ENCODE measurements at regions not wholly inside any gene's neighbourhood (a gene's known extent, or its start where the extent isn't known, plus 50 kb on each side); places are given as distances from the start of the nearest gene placed in this dataset.

DNA sequence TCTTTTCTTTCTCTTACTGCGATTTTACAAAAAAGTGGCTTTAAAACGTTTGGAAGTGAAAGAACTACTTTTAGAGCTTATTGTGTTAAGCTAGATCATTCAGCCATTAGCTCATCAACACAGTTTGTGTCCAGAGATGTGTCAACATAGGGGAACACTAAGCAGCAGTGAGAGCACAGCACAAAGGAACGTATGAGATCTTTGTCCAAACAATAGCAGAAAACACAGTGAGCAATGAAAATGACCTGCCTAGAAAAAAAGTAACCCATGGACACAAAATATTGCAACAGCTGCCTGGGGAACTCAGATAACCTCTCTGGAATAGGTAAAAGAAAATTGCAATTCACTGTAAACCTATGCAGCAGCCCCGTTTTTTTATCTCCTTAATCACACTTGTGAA lies 372.5 kb downstream of the ARHGEF28 start:
- TF ChIP-seq YY1 (IDR thresholded peaks at IDR 0.05; ENCODE audit: low read depth) (no peak), NFIC (IDR thresholded peaks at IDR 0.05) (no peak)
- TF ChIP-seq, protein P1, sequence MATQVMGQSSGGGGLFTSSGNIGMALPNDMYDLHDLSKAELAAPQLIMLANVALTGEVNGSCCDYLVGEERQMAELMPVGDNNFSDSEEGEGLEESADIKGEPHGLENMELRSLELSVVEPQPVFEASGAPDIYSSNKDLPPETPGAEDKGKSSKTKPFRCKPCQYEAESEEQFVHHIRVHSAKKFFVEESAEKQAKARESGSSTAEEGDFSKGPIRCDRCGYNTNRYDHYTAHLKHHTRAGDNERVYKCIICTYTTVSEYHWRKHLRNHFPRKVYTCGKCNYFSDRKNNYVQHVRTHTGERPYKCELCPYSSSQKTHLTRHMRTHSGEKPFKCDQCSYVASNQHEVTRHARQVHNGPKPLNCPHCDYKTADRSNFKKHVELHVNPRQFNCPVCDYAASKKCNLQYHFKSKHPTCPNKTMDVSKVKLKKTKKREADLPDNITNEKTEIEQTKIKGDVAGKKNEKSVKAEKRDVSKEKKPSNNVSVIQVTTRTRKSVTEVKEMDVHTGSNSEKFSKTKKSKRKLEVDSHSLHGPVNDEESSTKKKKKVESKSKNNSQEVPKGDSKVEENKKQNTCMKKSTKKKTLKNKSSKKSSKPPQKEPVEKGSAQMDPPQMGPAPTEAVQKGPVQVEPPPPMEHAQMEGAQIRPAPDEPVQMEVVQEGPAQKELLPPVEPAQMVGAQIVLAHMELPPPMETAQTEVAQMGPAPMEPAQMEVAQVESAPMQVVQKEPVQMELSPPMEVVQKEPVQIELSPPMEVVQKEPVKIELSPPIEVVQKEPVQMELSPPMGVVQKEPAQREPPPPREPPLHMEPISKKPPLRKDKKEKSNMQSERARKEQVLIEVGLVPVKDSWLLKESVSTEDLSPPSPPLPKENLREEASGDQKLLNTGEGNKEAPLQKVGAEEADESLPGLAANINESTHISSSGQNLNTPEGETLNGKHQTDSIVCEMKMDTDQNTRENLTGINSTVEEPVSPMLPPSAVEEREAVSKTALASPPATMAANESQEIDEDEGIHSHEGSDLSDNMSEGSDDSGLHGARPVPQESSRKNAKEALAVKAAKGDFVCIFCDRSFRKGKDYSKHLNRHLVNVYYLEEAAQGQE (IDR thresholded peaks at IDR 0.05; ENCODE audit: low read depth), result no peak

DNA sequence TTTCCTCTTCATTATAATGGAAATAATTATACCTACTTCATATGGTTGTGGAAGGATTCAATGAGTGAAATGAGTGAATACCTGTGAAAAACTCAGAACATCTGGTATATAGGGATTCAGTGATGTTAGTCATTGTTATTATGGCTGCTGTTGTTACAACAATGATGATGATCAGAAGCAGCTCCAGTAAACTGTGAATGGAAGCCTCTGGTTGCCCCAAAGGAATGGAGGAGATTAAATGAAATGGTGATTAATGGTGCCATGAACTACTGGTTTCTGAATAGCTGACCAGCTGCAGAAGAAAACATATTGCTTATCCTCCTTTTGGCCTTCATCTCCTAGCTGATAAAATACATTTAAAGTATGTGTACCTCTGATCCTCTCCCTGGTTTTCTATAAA lies 372.0 kb downstream of the ARHGEF28 start:
- TF ChIP-seq YY1 (IDR thresholded peaks at IDR 0.05; ENCODE audit: low read depth) (no peak), CREB1 (IDR thresholded peaks at IDR 0.05; ENCODE audit: low read depth) (no peak), TEAD4 (IDR thresholded peaks at IDR 0.05) (no peak), CEBPB (IDR thresholded peaks at IDR 0.05) (no peak), TCF12 (IDR thresholded peaks at IDR 0.05; ENCODE audit: low read depth) (no peak), EGR1 (IDR thresholded peaks at IDR 0.05) (no peak), TAF1 (IDR thresholded peaks at IDR 0.05; ENCODE audit: low read depth) (no peak), RAD21 (IDR thresholded peaks at IDR 0.05; ENCODE audit: low read depth) (no peak), FOXM1 (IDR thresholded peaks at IDR 0.05; ENCODE audit: borderline replicate concordance, low read depth) (no peak), NFIC (IDR thresholded peaks at IDR 0.05) (no peak), ZBTB7A (IDR thresholded peaks at IDR 0.05; ENCODE audit: low read depth) (no peak), EP300 (IDR thresholded peaks at IDR 0.05; ENCODE audit: borderline replicate concordance) (no peak)
- TF ChIP-seq, protein P1 (IDR thresholded peaks at IDR 0.05; ENCODE audit: low read depth), result no peak
- TF ChIP-seq, protein P2, sequence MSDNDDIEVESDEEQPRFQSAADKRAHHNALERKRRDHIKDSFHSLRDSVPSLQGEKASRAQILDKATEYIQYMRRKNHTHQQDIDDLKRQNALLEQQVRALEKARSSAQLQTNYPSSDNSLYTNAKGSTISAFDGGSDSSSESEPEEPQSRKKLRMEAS (IDR thresholded peaks at IDR 0.05), result no peak

DNA sequence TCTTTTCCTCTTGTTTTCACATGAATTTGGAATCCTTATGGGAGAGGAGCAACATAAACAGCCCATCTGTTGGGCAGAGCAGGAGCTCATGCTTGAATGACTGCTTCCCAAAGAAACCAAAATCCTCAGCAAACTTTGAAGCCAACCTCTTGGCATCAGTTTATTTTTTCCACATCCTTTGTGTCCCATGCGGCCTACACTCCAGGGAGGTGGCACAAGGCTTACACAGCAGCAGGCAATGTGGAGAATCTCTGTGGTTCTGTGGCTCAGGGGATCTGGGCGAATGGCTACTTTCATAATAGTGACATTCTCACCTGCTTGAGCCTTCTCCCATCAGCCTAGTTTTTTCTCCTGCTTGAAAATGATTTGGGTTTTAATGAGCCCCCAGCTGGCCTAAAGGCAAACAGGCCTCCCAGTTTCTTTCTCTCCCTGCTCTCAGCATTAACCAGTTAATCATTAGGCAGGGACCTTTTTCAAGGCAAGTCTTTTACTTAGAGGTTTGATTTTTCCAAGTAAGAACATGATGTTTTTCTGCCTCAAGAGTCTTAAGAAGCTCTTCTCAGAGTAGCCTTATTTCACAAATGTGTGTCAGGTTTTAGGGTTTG lies 370.3 kb downstream of the ARHGEF28 start:
- TF ChIP-seq EP300 (IDR thresholded peaks at IDR 0.05; ENCODE audit: borderline replicate concordance), result no peak
- no peak for TF ChIP-seq TEAD4 (IDR thresholded peaks at IDR 0.05)
- TF ChIP-seq, protein P1 (IDR thresholded peaks at IDR 0.05; ENCODE audit: low read depth), result no peak
- no peak for TF ChIP-seq ZBTB7A (IDR thresholded peaks at IDR 0.05; ENCODE audit: low read depth)
- TF ChIP-seq CEBPB (IDR thresholded peaks at IDR 0.05), result no peak
- TF ChIP-seq, protein P3, sequence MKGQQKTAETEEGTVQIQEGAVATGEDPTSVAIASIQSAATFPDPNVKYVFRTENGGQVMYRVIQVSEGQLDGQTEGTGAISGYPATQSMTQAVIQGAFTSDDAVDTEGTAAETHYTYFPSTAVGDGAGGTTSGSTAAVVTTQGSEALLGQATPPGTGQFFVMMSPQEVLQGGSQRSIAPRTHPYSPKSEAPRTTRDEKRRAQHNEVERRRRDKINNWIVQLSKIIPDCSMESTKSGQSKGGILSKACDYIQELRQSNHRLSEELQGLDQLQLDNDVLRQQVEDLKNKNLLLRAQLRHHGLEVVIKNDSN (IDR thresholded peaks at IDR 0.05), result no peak
- TF ChIP-seq RAD21 (IDR thresholded peaks at IDR 0.05; ENCODE audit: low read depth), result no peak
- no peak for TF ChIP-seq CREB1 (IDR thresholded peaks at IDR 0.05; ENCODE audit: low read depth)
- no peak for TF ChIP-seq YY1 (IDR thresholded peaks at IDR 0.05; ENCODE audit: low read depth)
- no peak for TF ChIP-seq TAF1 (IDR thresholded peaks at IDR 0.05; ENCODE audit: low read depth)
- no peak for TF ChIP-seq FOXM1 (IDR thresholded peaks at IDR 0.05; ENCODE audit: borderline replicate concordance, low read depth)
- no peak for TF ChIP-seq EGR1 (IDR thresholded peaks at IDR 0.05)
- TF ChIP-seq NFIC (IDR thresholded peaks at IDR 0.05), result no peak
- TF ChIP-seq, protein P2 (IDR thresholded peaks at IDR 0.05), result no peak
- no peak for TF ChIP-seq TCF12 (IDR thresholded peaks at IDR 0.05; ENCODE audit: low read depth)

DNA sequence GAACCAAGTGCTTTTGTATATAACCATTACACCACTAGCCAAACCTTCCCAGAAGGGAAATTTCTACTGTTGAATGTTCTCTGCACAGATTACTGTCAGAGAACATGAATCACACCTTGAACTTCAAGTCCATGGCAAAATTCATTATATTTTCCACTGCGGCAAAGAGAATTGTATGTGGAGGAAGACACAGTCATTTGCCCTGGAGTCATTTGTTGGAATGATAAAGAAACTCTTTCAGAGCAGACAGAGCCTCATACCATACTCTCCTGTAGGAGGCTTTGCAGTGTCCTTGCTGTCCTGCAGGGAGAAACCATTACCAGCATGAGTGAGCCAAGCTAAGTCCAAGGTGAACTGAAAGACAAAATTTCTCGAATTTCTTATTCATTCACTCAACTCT lies 369.0 kb downstream of the ARHGEF28 start:
- TF ChIP-seq, protein P1 (IDR thresholded peaks at IDR 0.05; ENCODE audit: low read depth), result no peak
- no peak for TF ChIP-seq YY1 (IDR thresholded peaks at IDR 0.05; ENCODE audit: low read depth)
- TF ChIP-seq, protein P3 (IDR thresholded peaks at IDR 0.05), result no peak
- no peak for TF ChIP-seq CEBPB (IDR thresholded peaks at IDR 0.05)
- TF ChIP-seq EGR1 (IDR thresholded peaks at IDR 0.05), result no peak
- no peak for TF ChIP-seq EP300 (IDR thresholded peaks at IDR 0.05; ENCODE audit: borderline replicate concordance)
- no peak for TF ChIP-seq ZBTB7A (IDR thresholded peaks at IDR 0.05; ENCODE audit: low read depth)
- TF ChIP-seq TEAD4 (IDR thresholded peaks at IDR 0.05), result no peak
- no peak for TF ChIP-seq FOXM1 (IDR thresholded peaks at IDR 0.05; ENCODE audit: borderline replicate concordance, low read depth)
- no peak for TF ChIP-seq TCF12 (IDR thresholded peaks at IDR 0.05; ENCODE audit: low read depth)
- no peak for TF ChIP-seq RAD21 (IDR thresholded peaks at IDR 0.05; ENCODE audit: low read depth)
- no peak for TF ChIP-seq NFIC (IDR thresholded peaks at IDR 0.05)
- TF ChIP-seq TAF1 (IDR thresholded peaks at IDR 0.05; ENCODE audit: low read depth), result no peak
- TF ChIP-seq, protein P2 (IDR thresholded peaks at IDR 0.05), result no peak
